HG03135 (cell line): ENCODE measurements at regions not wholly inside any gene's neighbourhood (a gene's known extent, or its start where the extent isn't known, plus 50 kb on each side); places are given as distances from the start of the nearest gene placed in this dataset.
"Not testable (repeated sequence)": the region's sequence is repeated elsewhere in the genome, so short reads cannot be mapped to it uniquely, and the experiment has no call there.

ENCODE experiments used
- ATAC-seq: cut with Tn5 transposase; IDR thresholded peaks from one replicate; pipeline ENCODE4 v1.9.1; 2021; ENCODE audit warnings: mild to moderate bottlenecking, moderate library complexity; ENCODE audit not compliant: unreplicated experiment

DNA sequence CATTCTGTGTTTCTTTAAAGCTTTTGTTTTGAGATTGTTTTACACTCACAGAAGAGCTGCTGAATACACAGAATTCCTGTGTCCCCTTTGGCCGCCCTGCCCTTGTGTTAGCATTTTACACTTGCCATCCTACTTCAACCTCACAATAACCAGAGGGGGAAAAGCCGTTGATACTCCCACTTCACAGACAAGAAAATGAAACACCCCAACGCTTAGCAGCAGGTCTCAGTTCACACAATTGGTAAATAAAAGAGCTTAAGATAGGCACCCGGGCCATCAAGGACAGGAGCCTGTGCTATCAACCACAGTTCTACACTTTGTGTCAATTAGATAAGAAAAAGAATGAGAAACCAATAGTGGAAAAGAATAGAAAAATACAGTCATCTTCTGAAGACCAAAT is 178.0 kb downstream of the SYK start:
- no peak for ATAC-seq

DNA sequence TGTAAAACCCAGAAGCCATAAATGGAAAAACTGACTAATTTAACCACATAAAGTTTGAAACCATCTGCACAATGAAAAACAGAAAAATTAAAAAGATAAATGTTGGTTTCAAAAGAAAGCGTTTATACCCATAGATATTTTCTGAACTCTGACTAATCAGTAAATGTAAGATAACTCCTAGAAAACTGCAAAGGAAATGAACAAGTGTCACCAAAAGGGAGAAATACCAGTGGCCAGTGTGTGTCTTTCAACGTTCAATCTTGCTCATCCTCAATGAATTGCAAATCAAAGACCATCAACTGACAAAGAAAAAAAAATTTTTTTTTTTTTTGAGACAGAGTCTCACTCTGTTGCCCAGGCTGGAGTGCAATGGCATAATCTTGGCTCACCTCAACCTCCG is 180.1 kb downstream of the SYK start:
- ATAC-seq: no peak

DNA sequence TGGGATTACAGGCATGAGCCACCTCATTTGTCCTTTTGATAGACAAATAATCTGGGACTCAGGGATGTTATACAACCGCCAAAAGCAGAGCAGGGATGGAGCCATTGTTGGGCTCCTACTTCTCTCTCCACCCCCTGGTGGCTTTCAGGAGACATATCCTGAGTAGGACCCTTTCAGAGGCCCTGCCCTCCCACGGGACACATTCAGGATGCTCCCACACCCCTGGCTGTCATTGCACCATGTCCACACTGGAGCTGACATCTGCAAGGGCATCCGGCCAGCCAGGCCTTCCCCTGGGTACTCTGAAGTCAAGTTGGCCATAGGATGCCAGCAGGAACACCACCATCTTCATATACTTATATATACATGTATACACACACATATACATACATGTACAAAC is 181.8 kb downstream of the SYK start:
- no peak for ATAC-seq

GRCh38 chr9:90985631-90986030 is 184.0 kb downstream of the SYK start:
- ATAC-seq: no peak

- ATAC-seq: no peak
These were observed 184.5 kb downstream of the SYK start for GRCh38 chr9:90986161-90986560.

DNA sequence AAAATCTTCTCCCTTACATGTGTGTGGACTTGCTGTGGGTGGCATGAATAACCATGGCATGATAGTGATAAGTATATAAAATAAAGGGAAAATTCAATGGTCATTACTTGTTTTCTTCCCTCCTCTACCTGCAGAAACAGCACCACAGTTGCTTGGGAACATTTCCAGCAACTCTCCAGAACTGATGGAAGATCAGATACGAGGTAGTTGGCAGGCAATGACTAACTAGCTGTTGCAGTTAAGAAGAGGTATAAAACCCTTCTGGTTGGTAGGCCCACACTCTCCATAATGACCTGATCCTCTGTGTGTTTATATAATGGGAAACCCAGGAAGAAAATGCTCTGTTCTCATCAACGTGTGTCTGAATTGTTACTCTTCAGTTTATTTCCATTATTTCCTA is 185.9 kb downstream of the SYK start:
- ATAC-seq: no peak

DNA sequence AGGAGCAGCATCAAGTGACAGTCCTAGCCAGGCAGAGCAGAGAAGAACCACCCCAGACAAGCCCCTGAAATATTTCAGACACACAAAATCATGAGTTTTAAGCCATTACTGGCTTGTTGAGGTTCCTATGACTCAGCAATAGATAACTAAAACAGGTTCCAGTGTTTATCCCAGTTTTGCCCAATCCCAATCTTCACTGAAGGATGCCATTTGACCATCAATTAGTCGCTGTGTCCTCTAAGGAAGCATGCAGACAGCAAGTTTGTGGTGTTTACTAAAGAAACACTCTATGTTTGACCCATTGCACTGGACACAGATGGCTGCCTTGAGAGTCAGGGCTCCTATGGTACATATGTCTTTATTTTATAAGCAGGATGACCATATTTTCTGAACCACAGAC is 186.7 kb downstream of the SYK start:
- no peak for ATAC-seq

GRCh38 chr9:90991953-90992352 is 190.3 kb downstream of the SYK start:
- ATAC-seq: no peak

GRCh38 chr9:90995516-90995915 is 193.9 kb downstream of the SYK start:
- no peak for ATAC-seq

- ATAC-seq: no peak
These were observed 194.8 kb downstream of the SYK start for GRCh38 chr9:90996154-90997065.

GRCh38 chr9:90998573-90998972 is 197.0 kb downstream of the SYK start:
- ATAC-seq: no peak

DNA sequence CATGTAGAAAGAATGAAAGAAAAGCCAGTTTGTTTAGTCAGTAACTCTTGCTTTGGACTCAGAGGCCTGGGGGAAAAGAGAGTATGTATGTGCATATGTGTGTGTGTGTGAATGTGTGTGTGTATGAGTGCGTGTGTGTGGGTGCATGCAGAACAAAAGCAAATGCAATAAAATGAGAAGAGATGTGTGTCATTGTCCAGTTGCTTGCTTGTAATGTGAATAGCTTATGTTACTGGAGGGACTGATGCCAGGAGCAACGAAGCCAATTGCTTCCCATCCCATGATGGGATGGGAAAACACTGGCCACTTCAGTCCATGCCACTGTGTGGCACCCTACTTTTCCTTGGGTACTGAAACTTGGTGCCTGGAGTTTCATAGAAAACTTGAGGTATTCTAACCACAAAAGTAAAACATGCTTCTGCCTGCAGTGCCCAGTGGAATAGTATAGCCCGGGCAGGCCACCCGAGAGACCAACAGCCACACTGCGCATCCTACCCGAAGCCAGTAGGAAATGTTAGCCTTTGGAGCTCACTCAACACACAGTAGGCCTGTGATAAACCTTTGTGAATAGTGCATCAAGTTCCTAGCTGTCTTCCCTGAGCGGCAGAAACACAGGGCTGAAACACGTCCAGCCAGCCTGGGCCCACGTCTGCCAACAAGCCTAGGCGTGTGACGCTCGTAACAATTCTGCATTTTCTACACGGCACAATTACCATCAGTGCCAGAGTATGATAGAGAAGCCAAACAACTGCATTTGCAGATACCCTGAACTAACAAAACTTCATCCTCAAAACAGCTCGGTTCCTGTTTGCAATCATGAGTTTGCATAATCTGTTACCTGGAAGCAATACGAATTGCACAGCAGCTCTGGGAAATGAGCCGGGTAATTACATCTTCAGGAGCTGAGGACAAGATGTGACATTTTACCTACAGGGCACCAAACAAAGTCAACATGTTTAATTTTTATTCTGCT is 198.1 kb downstream of the SYK start:
- ATAC-seq: no peak

GRCh38 chr9:91001146-91001611 is 199.6 kb downstream of the SYK start:
- no peak for ATAC-seq

- no peak for ATAC-seq
These were observed 202.9 kb downstream of the SYK start for GRCh38 chr9:91004484-91004883.

- no peak for ATAC-seq
These were observed 203.4 kb downstream of the SYK start for GRCh38 chr9:91004992-91005391.

- ATAC-seq: no peak
These were observed 204.4 kb downstream of the SYK start for GRCh38 chr9:91006046-91006445.

DNA sequence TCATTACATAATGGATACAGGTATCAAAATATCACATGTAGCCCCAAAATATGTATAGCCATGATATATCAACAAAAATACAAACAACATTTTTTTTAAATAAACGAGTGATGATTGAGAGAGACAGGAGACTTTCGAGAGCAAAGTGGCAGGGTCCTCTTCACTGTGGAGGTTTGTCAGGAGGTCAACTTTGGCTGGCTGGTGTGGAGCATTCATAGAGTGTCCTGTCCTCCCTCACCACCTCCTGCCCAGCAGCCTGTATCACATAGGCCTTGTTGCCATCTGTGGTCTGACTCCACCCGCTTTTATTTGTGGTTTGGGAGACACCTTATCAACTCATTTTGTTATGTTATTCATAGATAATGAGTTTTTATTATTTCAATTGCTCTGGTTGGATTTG is 206.9 kb downstream of the SYK start:
- no peak for ATAC-seq

DNA sequence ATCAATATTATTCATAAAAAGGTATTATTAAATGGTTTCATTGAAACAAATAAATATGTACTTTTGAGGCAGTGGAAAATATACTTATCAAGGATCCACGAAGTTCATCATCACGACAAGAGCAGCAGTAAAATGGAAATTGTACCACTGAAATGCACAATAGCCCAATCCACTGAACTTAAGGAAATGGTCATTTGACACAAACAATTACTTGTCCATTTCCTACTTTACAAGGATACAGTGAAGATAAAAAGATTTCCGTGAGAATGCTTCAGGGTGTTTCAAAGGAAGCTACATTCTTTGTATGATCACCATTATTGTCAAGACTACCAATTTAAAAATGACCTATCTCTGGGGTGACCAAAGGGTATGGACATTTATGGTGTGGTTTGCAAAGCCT is 210.3 kb downstream of the SYK start:
- ATAC-seq: no peak

- no peak for ATAC-seq
These were observed 211.6 kb downstream of the SYK start for GRCh38 chr9:91012933-91013841.

DNA sequence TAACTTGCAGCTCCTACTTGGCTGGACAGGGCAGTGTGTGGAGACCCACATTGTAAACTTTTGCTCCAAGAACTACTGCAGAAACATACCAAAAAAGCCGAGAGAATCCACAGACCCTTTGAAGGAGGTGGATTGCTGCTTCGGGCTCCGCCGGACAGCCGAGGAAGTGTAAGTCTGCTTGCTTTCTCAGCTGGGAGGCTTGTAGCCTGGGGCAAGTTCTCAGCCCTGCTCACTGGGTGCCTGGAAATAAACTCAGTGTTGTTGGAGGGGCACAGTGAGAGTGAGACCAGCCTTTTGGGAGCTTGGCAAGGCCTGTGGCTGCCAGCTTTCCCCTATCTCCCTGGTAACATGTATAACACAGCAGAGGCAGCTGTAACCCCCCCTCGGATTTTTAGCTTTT is 215.6 kb downstream of the SYK start:
- no peak for ATAC-seq

- not testable (repeated sequence) for ATAC-seq
These were observed 218.3 kb downstream of the SYK start for GRCh38 chr9:91019871-91020270.
